ENCODE measurements at regions not wholly inside any gene's neighbourhood (a gene's known extent, or its start where the extent isn't known, plus 50 kb on each side); places are given as distances from the start of the nearest gene placed in this dataset.

DNA sequence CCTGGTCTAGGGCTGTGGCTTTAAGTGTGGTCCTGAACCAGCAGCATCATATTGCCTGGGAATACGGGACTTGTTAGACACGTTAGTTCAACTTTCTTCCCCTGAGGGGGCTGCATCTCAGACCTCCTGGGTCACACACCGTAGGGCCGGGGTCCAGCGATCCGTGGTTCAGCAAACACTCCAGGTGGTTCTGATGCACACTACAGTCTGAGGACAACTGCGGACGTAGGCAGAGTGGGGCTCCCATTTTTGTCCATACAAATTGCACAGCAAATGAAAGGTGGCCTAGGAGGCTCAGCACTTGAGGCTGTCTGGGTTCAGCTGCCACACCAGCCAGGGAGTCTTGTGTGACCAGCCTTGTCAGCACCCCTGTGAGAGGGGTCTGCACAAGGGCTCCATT is 233.1 kb downstream of the QKI start:
- Histone ChIP-seq H3K4me3 (ENCODE audit: low read length) (no peak overlapping the region), H3K36me3 (ENCODE audit: insufficient read depth, low read length) (no peaks in the 10 kb centered on the region), H3K27me3 (ENCODE audit: control insufficient read depth in 1 of 2, insufficient read depth in 2 of 2, low read length in 2 of 2) (no peaks in the 10 kb centered on the region), H3K4me1 (ENCODE audit: insufficient read depth, low read length) (no peaks in the 10 kb centered on the region), H3K27ac (ENCODE audit: low read depth in 1 of 2, low read length in 2 of 2) (no peak overlapping the region), H3K9me3 (ENCODE audit: control insufficient read depth in 1 of 2, insufficient read depth in 1 of 2, low read length in 2 of 2) (no peaks in the 10 kb centered on the region)
- no peak for DNase-seq
- TF ChIP-seq, protein P1, sequence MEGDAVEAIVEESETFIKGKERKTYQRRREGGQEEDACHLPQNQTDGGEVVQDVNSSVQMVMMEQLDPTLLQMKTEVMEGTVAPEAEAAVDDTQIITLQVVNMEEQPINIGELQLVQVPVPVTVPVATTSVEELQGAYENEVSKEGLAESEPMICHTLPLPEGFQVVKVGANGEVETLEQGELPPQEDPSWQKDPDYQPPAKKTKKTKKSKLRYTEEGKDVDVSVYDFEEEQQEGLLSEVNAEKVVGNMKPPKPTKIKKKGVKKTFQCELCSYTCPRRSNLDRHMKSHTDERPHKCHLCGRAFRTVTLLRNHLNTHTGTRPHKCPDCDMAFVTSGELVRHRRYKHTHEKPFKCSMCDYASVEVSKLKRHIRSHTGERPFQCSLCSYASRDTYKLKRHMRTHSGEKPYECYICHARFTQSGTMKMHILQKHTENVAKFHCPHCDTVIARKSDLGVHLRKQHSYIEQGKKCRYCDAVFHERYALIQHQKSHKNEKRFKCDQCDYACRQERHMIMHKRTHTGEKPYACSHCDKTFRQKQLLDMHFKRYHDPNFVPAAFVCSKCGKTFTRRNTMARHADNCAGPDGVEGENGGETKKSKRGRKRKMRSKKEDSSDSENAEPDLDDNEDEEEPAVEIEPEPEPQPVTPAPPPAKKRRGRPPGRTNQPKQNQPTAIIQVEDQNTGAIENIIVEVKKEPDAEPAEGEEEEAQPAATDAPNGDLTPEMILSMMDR (IDR thresholded peaks at IDR 0.05): no peak
- no peaks in the 10 kb centered on the region for H3K36me3 Mint-ChIP-seq (ENCODE audit: low read depth)
- POLR2A ChIA-PET: no interaction called here
- no peaks in the 10 kb centered on the region for H3K4me1 Mint-ChIP-seq (ENCODE audit: low read depth)
- H3K27ac Mint-ChIP-seq: no peak overlapping the region
- intact Hi-C loops (cut with DNase I, micrococcal nuclease): no loop called here
- H3K27me3 Mint-ChIP-seq: peaks cover 3% of the 10 kb centered on the region
- H3K9me3 Mint-ChIP-seq: no peaks in the 10 kb centered on the region
- no peak for ATAC-seq (ENCODE audit: poor library complexity)
- CTCF ChIA-PET: no interaction called here
- no peak overlapping the region for H3K4me3 Mint-ChIP-seq

DNA sequence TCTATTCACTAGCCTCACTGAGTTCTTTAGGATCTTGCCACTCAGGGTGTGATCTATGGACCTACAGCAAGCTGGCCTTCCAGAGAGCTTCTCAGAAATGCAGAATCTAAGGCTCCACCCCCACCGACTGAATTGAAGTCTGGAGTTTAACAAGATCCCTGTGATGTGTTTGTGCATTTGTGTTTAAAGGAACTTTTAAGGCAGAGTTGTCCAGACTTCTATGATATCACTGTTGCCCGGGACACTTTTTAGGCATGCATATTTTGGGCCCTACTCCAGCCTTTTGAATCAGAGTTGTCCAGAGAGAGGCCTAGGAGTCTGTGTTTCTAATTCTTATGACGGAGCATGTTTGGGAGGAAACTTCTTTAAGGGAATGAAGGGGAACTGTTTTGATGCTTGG is 232.3 kb downstream of the QKI start:
- Mint-ChIP-seq H3K36me3 (ENCODE audit: low read depth) (no peaks in the 10 kb centered on the region), H3K4me3 (no peak overlapping the region), H3K27ac (no peak overlapping the region), H3K27me3 (peaks cover 3% of the 10 kb centered on the region), H3K4me1 (ENCODE audit: low read depth) (no peaks in the 10 kb centered on the region), H3K9me3 (no peaks in the 10 kb centered on the region)
- Histone ChIP-seq H3K27me3 (ENCODE audit: control insufficient read depth in 1 of 2, insufficient read depth in 2 of 2, low read length in 2 of 2) (no peaks in the 10 kb centered on the region), H3K4me3 (ENCODE audit: low read length) (no peak overlapping the region), H3K9me3 (ENCODE audit: control insufficient read depth in 1 of 2, insufficient read depth in 1 of 2, low read length in 2 of 2) (peaks cover 0 to 1% of the 10 kb centered on the region in 2 experiments), H3K4me1 (ENCODE audit: insufficient read depth, low read length) (no peaks in the 10 kb centered on the region), H3K36me3 (ENCODE audit: insufficient read depth, low read length) (no peaks in the 10 kb centered on the region), H3K27ac (ENCODE audit: low read depth in 1 of 2, low read length in 2 of 2) (no peak overlapping the region)
- CTCF ChIA-PET: no interaction called here
- TF ChIP-seq, protein P1 (IDR thresholded peaks at IDR 0.05): no peak
- POLR2A ChIA-PET: no interaction called here
- intact Hi-C loops (cut with DNase I, micrococcal nuclease): no loop called here
- DNase-seq: no peak
- ATAC-seq (ENCODE audit: poor library complexity): no peak

DNA sequence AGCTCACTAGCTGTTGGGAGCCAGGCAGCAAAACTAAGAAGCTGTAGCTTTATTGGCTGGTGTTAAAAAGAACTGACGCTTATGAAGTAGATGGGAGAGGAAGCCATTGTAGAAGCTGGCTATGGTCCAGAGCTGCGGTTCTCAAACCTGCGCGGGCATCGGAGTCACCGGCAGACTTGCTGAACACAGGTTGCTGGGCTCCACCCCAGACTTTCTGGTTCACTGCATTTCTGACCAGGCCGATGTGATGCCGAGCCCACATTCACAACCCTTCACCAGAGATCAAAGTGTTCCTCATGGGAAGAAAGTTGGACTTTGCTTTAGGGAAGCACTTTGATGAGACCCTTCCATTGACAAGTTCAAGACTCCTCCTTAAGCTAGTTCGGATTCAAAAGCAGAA is 231.6 kb downstream of the QKI start:
- H3K27ac Mint-ChIP-seq: no peak overlapping the region
- H3K27me3 Mint-ChIP-seq: peaks cover 3% of the 10 kb centered on the region
- intact Hi-C loops (cut with DNase I, micrococcal nuclease): no loop called here
- Histone ChIP-seq H3K36me3 (ENCODE audit: insufficient read depth, low read length) (no peaks in the 10 kb centered on the region), H3K4me1 (ENCODE audit: insufficient read depth, low read length) (no peaks in the 10 kb centered on the region), H3K9me3 (ENCODE audit: control insufficient read depth in 1 of 2, insufficient read depth in 1 of 2, low read length in 2 of 2) (peaks cover 0 to 4% of the 10 kb centered on the region in 2 experiments), H3K4me3 (ENCODE audit: low read length) (no peak overlapping the region), H3K27me3 (ENCODE audit: control insufficient read depth in 1 of 2, insufficient read depth in 2 of 2, low read length in 2 of 2) (no peaks in the 10 kb centered on the region), H3K27ac (ENCODE audit: low read depth in 1 of 2, low read length in 2 of 2) (no peak overlapping the region)
- ChIA-PET POLR2A (no interaction called here), CTCF (no interaction called here)
- H3K9me3 Mint-ChIP-seq: no peaks in the 10 kb centered on the region
- TF ChIP-seq, protein P1 (IDR thresholded peaks at IDR 0.05): no peak
- H3K4me3 Mint-ChIP-seq: no peak overlapping the region
- no peaks in the 10 kb centered on the region for H3K4me1 Mint-ChIP-seq (ENCODE audit: low read depth)
- H3K36me3 Mint-ChIP-seq (ENCODE audit: low read depth): no peaks in the 10 kb centered on the region
- ATAC-seq (ENCODE audit: poor library complexity) (no peak), DNase-seq (no peak)

All from CD4-positive, alpha-beta T cell (primary cell).